H54 (cell line): ENCODE measurements at regions not wholly inside any gene's neighbourhood (a gene's known extent, or its start where the extent isn't known, plus 50 kb on each side); places are given as distances from the start of the nearest gene placed in this dataset.

Experiments
- DNase-seq: peaks from one replicate; pipeline ENCODE4 v3.0.0; 2011; ENCODE audit warnings: low spot score, mixed read lengths; ENCODE audit not compliant: insufficient read length
- FAIRE-seq: peaks from 3 replicates; lab custom pipeline; 2011; peaks lifted over from hg19 to GRCh38; lab: Jason Lieb, UNC
- POLR2A ChIP-seq: IDR thresholded peaks from 2 replicates; pipeline ENCODE4 v1.6.1; 2011; ENCODE audit warnings: low read depth, mild to moderate bottlenecking, low read length

DNA sequence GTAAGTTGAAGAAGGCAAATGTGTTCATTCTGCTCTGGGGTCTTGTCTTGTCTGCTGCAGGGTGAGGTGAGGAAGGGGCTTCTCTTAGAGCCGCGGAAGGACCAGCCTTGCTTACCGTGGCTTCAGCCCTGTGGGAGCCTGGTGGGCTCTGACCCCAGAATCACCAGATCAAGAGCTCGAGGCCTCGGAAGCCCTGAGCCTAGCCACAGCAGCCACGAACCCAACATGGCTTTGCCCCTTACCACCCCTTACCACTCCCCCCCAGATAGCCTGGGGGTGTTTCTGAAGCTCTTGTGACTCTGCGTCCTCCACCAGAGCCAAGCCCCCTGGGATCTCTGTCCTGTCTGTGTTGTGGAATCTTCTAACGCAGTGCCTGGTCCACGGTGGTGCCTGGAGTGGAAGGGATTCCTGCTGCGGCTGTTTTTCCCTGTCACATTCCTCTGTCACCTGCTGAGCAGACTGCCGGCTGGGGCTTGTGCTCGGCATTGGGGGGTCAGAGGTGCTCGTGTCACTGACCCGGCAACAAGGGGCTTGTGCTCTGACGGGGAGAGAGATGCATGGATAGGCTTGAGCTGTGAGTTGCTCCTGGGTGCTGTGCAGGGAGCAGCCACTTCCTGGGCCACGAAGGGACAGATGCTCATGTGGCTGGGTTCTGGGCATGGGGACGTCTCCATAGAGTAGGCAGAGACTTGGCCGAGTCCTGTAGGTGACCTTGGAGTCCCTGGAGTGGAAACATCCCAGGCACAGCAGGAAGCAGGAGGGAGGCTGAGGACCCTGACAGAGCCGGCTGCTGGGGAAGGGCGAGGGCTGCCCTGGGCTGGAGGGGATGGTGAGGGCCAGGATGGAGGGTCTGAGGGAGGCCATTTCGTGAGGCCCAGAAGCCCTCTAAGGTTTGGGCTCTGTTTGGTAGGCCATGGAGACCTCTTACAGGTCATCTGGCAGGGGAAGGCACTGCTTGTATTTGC, 316.0 kb downstream of the QKI start:
- DNase-seq (no peak), FAIRE-seq (no peak)
- TF ChIP-seq POLR2A: no peak

- no peak for FAIRE-seq
- no peak for DNase-seq
- no peak for TF ChIP-seq POLR2A
These were observed 314.8 kb downstream of the QKI start for GRCh38 chr6:163729127-163729872.

GRCh38 chr6:163728442-163729126, 314.1 kb downstream of the QKI start:
- DNase-seq: no peak
- TF ChIP-seq POLR2A: no peak
- FAIRE-seq: no peak

DNA sequence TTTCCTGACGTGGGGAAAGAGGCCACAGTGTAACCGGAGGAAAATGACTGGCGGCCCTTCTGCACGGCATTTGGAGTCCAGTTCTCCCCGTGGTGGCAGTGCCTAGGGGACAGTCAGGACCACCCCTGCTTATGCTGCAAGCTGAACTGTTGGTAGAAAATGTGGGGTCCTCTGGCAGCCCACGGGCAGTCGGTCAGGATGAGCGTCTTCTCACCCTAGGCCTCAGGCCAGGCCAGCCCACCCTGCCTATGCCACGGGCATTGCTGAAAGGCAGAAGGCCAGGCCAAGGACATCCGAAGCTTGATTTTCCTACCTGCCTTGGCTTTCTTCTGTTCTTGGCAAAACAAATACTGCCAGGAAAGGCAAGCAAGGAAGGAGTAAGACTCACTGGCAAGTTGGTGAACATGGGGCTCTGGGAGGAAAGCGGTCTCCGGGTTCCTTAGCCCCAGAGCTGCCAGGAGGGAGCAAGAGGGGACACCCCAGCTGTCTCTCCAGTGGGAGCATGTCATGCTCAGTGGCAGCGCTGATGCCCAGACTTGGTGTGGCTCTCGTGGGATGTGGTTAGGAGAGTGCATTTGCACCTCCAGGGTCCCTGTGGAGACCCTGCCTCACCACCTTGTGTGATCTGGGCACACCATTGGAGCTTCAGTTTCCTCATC, 311.6 kb downstream of the QKI start:
- FAIRE-seq: no peak

GRCh38 chr6:163725008-163725941, 310.8 kb downstream of the QKI start:
- no peak for DNase-seq
- no peak for FAIRE-seq
- no peak for TF ChIP-seq POLR2A

More for the DNA sequence above, 311.6 kb downstream of the QKI start:
- no peak for DNase-seq
- TF ChIP-seq POLR2A: no peak

DNA sequence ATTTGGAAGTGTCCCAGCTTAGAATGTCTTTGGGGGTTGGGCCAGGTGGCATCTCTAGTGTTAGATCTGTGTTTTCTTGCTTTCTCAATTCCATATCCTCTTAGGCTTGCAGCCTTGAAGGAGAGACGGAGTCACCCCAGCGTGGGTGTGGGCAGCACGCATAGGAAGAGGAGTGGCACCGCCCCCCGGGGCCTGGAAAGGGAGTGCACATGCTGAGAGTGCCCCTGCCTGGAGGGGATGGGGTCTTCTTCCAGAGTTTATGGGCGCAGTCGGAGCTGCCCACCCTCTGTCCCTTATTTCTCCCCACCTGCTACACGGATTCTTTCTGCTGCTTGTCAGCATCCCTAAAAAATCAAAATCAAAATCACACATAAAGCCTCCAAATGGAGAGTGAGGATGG, 309.7 kb downstream of the QKI start:
- DNase-seq: no peak
- no peak for TF ChIP-seq POLR2A
- no peak for FAIRE-seq

DNA sequence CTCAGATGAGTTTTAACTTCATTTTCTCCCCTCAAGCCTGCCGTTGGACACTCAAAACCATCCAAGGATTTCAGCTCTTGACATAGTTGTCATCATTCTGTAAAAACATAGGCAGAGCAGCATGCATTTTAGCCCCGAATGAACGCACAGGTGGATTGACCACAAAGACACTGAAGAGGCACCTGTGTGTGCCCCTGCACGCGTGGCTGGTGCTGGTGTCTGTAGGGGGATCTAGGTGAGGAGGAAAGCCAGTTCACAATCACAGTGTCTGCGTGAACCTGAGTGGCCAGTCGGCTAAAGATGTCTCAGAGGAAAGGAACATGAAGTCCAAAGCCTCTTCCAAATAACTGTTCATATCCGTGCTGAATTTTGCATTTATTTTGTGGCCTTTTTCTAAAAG, 309.2 kb downstream of the QKI start:
- FAIRE-seq: no peak

DNA sequence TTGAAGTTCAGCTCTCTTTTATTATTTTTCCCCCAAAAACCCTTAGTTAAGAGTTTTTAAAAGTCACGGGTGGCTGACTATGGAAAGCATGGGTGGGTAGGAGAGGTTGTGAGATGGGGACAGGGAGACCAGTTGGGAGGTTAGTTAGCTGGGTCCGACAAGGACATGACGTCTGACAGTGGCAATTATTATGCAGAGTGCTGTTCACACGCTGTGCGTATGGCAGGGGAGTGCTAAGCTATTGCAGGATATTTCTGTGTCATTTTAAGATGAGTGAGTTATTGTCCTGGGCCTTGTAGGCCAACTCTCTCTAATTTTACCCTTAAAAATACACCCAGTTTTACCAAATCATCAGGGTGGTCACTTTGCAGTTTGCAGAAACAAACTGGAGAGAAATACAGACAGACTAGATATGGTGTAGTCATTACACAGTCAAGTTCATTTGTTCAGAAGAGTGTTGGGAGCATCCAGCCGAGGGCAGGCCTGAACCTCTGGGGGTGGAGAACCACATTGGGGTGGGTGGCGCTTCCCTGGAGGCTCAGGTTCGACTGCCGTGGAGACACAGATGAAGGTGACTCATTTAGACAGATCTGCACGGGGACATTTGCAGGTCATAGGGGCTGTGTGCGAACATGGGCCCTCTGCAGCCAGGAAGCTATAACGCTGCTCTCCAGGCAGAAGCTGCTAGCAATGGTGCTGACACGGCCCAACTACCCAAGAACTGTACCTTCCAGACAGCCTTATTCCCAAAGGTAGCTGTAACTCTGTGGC, 307.6 kb downstream of the QKI start:
- FAIRE-seq (no peak), DNase-seq (no peak)
- TF ChIP-seq POLR2A: no peak

More for the DNA sequence above, 309.2 kb downstream of the QKI start:
- TF ChIP-seq POLR2A: no peak
- DNase-seq: no peak

GRCh38 chr6:163721435-163721834, 306.9 kb downstream of the QKI start:
- DNase-seq (no peak), FAIRE-seq (no peak)
- no peak for TF ChIP-seq POLR2A

DNA sequence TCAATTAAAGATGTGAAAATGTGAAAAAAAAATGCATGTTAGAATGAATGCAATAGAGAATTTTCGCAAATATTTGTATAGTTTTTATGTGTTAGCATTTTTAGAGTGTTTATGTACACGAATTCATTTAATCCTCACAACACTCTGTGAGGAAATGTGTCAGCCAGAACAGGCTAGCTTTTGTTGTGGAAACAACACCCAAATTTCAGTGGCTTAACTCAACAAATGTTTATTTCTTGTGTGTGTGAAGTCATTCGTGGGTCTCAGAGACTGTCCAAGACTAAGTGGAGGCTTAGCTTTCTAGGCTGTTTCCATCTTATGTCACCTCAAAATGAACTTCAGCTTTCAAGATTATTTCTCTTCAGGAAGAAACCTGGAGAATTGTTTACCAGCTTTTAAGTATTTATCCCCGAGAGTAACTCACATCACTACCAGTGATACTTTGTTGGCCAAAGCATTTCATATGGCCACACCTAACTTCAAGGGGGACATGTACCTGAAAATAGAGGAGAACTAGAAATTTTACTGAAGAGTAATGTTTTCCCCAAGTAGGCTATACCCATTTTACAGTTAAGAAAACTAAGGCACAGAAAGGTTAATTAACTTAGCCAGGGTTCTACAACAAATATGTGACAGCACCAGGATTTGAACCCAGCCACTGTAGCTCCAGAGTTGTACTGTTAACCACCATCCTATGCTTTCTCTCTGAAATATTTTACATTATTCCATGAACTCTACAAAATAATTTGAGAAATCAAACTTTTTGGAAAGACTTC, 306.1 kb downstream of the QKI start:
- no peak for TF ChIP-seq POLR2A
- FAIRE-seq: no peak
- DNase-seq: no peak

DNA sequence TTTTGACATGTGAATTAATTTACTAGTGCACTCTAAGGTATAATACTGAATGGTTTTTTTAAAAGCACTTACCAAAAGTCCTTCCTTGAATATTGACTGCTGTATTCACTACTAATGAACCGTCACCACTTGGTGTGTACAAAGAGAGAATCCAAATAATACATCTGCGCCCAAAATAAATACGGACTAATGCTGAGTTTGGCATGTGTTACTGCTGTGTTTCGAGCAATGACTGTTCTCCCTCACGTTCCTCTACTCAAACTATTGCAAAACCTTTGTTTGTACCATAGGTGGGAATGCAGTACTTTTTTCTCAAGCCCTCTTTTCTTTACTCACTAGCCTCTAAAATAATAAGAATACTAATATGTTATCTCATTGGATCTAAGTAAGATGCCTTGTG, 305.5 kb downstream of the QKI start:
- no peak for FAIRE-seq
- TF ChIP-seq POLR2A: no peak
- no peak for DNase-seq
